HG02678 (cell line): ENCODE measurements at regions not wholly inside any gene's neighbourhood (a gene's known extent, or its start where the extent isn't known, plus 50 kb on each side); places are given as distances from the start of the nearest gene placed in this dataset.
"Not testable (repeated sequence)": the region's sequence is repeated elsewhere in the genome, so short reads cannot be mapped to it uniquely, and the experiment has no call there.

ENCODE experiments used
- ATAC-seq: cut with Tn5 transposase; IDR thresholded peaks from one replicate; pipeline ENCODE4 v1.9.1; 2021; ENCODE audit warnings: mild to moderate bottlenecking, moderate library complexity; ENCODE audit not compliant: unreplicated experiment

DNA sequence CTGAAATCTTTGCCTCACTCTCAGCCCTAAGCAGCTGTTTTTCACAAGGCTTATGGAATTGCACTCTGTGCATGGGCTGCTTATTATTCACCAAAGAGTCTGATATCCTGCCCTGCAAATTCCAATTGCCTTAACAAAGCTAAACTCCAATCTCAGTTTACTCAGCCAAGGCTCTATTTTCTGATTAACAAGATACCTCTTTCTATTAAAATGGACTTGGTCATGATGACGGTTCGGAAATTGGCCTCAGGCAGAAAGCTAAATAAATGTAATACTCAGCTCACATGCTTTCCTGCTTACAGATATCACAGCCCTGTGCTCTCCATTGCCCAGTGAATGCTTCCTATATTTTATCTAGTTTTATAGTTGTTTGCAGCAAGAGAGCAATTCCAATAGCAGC is 1270.8 kb downstream of the PCDH9 start:
- no peak for ATAC-seq

GRCh38 chr13:65946387-65946786 is 1283.7 kb downstream of the PCDH9 start:
- no peak for ATAC-seq

- no peak for ATAC-seq
Measured at GRCh38 chr13:65943708-65944107, 1286.4 kb downstream of the PCDH9 start.

DNA sequence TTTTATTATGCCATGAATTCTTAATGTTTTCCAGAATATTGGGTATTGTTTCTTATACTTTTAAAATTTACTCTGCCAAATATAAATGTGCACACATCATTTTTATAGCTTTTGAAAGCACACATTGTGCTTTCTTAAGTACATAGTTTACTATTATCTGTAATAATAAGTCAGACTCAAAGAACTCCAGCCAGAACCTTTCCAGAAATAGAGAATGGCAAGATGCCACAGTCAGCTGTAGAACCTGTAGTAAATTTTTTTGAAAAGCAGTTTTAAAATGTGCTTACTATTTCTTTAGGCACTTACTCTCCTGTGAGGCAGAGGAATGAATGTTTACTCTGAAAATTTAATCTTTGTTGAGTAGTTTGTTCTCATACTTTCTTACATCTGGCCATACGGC is 1287.1 kb downstream of the PCDH9 start:
- ATAC-seq, result no peak

GRCh38 chr13:65940720-65941119 is 1289.4 kb downstream of the PCDH9 start:
- no peak for ATAC-seq

DNA sequence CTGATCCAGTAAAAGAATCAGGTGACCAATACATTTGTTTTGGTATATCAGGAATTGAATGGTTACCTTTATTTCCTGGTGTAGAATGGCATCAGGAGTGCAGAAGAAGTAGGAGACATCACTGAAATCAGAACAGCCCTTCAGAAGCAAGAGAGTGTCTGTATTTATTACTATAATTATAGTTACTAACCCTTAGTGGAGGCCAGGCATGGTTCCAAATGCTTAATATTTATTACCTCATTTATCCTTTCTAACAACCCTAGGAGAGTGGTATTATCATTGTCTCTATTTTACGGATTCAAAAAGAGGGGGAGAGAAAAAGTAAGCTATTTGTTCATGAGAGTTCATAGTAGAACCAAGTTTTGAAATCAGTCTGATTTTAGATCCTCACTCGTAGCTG is 1292.9 kb downstream of the PCDH9 start:
- ATAC-seq, result no peak

DNA sequence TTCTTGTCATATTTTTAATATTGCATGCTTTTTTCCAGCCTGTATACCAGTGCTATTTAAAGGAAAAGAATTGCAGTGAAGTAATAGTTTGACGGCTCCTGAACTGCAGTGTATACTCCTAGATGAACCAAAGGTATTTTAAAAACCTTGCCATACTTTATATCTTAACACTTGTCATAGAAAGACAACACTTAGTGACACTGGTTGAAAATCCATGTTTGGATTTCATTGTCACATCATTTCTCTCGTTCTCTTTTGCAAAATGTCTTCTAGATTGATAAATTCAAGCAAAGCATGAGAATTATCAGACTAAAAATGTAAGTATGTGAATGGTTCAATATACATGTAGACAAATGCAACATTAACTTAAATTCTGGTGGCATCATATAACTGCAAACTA is 1293.9 kb downstream of the PCDH9 start:
- no peak for ATAC-seq

- no peak for ATAC-seq
Measured at GRCh38 chr13:65932587-65933239, 1297.4 kb downstream of the PCDH9 start.

DNA sequence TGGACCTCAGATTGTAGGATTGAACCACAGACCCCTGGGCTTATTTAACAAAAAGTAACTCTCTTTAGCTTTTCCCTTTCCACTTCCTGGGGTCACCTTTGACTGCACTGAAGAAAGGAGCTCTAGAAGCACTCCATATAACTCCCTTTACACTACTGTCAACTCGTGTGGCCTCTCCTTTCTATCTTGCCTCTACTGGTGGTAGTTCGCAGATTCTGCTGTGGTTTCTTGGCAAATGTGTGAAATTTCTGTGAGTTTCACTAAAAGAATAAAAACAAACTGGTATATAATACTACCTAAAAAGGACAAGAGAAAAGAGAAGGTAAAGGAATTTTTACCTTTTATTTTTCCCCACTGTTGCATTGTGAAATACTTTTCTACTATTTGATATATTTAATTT is 1298.1 kb downstream of the PCDH9 start:
- no peak for ATAC-seq

GRCh38 chr13:65929436-65929835 is 1300.7 kb downstream of the PCDH9 start:
- no peak for ATAC-seq

DNA sequence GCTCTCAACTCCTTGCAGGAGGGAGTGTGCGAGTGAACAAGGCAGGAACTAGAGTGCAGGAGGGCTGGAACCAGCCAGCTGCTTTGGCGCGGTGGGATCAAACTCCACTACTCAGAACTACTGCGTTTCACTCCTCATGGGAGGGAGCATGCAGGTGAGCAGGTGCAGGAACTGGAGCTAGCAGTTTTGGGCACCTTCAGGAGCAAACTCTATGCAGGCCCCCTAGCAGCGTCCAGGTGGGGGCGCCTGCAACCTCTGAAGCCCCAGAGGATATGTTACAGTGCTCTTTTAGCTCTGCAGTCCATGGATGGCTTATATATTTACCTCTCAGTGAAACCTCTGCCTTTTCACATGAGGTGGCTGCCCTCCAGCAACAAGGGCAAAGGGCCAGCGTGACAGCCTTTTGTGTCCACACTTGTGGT is 1303.4 kb downstream of the PCDH9 start:
- peak; percentile 90 for ATAC-seq

DNA sequence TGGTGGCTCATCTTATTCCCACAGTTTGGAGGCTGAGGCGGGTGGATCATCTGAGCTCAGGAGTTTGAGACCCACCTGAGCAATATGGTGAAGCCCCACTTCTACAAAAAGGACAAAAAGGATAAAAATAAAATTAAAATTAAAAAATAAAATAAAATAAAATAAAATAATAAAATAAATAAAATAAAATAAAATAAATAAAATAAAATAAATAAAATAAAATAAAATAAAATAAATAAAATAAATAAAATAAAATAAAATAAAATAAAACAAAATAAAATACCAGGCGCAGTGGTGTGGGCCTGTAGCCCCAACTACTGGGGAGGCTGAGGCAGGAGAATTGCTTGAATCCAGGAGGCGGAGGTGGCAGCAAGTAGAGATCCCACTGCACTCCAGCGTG is 1307.3 kb downstream of the PCDH9 start:
- not testable (repeated sequence) for ATAC-seq

DNA sequence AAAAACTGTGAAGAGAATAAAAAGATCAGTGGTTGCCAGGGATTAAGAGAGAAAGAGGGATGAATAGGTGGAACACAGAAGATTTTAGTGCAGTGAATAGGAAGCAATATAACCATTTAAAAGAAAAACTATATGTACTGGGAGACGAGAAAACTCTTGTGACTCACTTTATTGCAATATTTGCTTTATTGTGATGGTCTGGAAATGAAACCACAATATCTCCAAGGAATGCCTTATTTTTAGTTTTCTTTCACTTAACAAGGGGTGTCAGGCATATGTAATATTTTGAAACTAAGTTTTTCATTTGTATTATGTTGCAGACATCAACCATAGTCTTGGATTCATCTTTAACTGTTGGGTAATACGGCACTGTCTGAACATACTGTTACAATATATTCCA is 1308.2 kb downstream of the PCDH9 start:
- no peak for ATAC-seq

DNA sequence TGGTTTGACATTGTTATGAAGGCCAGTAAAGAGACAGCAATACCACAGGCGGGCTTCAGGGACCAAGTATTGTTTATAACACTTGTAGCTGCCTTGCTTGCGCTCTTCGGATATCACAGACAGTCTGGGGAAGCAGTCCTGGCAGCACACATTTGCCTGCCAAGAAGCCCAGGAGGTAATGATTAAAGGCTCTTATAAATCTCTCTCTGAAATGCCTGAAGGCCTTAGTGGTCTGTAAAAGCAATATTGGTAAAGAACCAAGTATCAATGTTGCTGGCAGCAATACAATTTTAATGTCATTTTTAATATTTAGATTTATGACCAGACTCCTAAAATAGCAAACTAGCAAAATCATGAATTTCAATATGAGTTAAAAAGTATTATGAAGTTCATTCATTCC is 1312.4 kb downstream of the PCDH9 start:
- no peak for ATAC-seq

DNA sequence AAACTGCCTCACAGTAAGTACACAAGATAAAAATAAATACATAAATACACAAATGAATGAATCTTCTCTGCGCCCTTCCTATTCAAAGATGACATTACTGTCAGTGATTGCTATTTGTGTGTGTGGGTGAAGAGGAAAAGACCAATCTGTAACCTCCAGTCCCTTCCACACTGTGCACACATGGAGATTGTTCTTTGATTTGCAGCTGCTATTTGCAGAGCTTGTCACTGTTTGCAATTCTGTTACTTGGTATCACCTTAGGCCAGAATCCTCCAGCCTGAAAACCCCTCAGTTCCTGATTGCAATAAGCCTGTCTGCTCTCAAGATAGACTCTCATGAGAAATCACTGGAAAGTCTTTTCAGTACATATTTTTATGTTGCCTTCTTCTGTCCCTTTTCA is 1314.9 kb downstream of the PCDH9 start:
- ATAC-seq, result no peak

GRCh38 chr13:65914716-65915115 is 1315.4 kb downstream of the PCDH9 start:
- no peak for ATAC-seq

DNA sequence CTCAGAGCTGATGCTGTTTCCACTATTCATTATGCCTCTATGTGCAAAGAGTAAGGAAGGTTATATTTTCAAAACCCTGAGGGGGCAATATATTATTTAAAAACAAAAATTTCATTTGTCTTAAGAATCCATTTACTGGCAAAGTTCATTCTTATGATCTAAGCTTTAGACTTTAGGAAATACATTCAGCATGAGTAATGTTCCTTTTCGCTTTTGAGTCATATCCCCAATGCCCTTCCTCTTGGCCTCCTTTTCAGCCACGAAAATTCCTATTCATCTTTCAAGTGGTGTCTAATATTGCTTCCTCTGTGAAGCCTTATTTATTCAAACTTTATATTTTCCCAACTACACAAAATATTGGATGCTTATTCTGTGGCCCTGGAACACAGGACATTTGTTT is 1317.0 kb downstream of the PCDH9 start:
- ATAC-seq, result no peak

GRCh38 chr13:65912516-65912915 is 1317.6 kb downstream of the PCDH9 start:
- ATAC-seq, result no peak

- no peak for ATAC-seq
Measured at GRCh38 chr13:65911546-65912193, 1318.5 kb downstream of the PCDH9 start.

- ATAC-seq, result no peak
Measured at GRCh38 chr13:65909501-65909900, 1320.6 kb downstream of the PCDH9 start.

DNA sequence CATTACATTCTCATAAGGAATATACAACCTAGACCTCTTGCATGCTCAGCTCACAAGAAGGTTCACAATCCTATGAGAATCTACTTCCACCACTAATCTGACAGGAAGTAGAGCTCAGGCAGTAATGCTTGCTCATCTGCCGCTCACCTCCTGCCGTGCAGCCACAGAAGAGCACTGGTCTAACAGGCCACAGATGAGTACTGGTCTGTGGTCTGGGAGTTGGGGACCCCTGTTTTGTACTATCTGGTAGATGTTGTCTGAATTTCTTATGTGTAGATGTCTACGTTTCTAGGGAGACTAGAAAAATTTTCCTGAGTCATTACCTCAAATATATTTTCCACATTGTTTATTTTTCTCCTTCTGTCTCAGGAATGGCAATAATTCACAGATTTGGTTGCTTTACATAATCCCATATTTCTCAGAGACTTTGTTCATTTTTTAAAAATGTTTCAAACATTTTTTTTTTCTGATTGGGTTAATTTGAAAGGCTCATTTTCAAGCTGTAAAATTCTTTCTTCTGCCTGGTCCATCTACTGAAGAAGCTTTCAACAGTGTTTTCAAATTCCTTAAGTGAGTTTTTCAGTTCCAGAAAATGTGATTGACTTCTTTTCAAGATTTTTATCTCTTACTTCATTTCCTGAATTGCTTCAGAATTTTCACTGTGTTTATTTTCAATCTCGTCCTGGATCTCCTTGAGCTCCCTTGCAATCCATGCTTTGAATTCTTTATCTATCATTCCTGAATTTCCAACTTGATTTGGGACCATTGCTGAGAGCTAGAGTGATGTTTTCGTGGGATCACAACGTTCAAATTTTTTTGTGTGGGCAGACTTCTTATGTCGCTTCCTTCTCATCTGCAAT is 1322.2 kb downstream of the PCDH9 start:
- no peak for ATAC-seq

DNA sequence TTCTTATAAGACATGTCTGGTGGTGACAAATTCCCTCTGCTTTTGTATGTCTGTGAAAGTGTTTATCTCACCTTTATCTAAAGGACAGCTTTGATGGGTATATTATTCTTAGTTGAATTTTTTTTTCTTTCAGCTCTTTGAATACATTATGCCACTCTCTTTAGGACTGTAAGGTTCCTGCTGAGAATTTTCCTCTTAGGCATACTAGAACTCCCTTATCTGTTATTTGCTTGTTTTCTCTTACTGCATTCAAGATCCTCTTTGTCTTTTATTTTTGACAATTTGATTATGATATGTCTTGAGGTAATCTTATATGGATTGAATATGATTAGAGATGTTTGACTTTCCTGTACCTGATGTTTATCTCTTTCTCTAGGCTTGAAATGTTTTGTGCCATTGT is 1328.4 kb downstream of the PCDH9 start:
- ATAC-seq, result no peak
